Upper lobe of right lung (tissue), 1 donor: ENCODE measurements at regions not wholly inside any gene's neighbourhood (a gene's known extent, or its start where the extent isn't known, plus 50 kb on each side); places are given as distances from the start of the nearest gene placed in this dataset.

ENCODE experiments used
- ATAC-seq: fragments of 200-7000 bp; cut with Tn5 transposase; one replicate; pipeline ENCODE4 v1.9.1; 2020; ENCODE audit warnings: mild to moderate bottlenecking, moderate library complexity
- DNase-seq: peaks from one replicate; pipeline ENCODE4 v3.0.0-alpha.2; 2020
- H3K27ac ChIP-seq: fragments of 200-600 bp; one replicate; pipeline ENCODE4 v1.8.0; 2022
- H3K27me3 ChIP-seq: fragments of 200-600 bp; one replicate; pipeline ENCODE4 v1.8.0; 2022; ENCODE audit warnings: mild to moderate bottlenecking
- H3K36me3 ChIP-seq: fragments of 200-600 bp; one replicate; pipeline ENCODE4 v1.8.0; 2022
- H3K4me1 ChIP-seq: fragments of 200-600 bp; one replicate; pipeline ENCODE4 v1.8.0; 2022
- H3K4me3 ChIP-seq: fragments of 200-600 bp; one replicate; pipeline ENCODE4 v1.8.0; 2022; ENCODE audit warnings: mild to moderate bottlenecking
- H3K9me3 ChIP-seq: fragments of 200-600 bp; one replicate; pipeline ENCODE4 v1.8.0; 2022
- CTCF ChIP-seq: fragments of 200-600 bp; IDR thresholded peaks from one replicate; pipeline ENCODE4 v1.8.0; 2022; ENCODE audit warnings: antibody characterized with exemption
- intact Hi-C: fragments of 100-400 bp; cut with DNase I; formaldehyde crosslinking; loops from one replicate; pipeline ENCODE4 v1.11.0; 2022
- donor health status: DM: no; HTN: yes; CAD: no; lungs with severe emphysema.

GRCh38 chr3:72447059-72447946, 400.9 kb downstream of the SHQ1 start:
- H3K27me3 ChIP-seq: no peaks in the 10 kb centered on the region
- H3K36me3 ChIP-seq: no peaks in the 10 kb centered on the region
- H3K9me3 ChIP-seq: no peaks in the 10 kb centered on the region
- ATAC-seq: peak; percentile 98
- peak; percentile 96 for DNase-seq
- peak overlapping the region; percentile 79 for H3K4me3 ChIP-seq
- intact Hi-C loops: no loop called here
- peak; percentile 9 for TF ChIP-seq CTCF
- H3K27ac ChIP-seq: peak overlapping the region; percentile 90
- peaks cover 18% of the 10 kb centered on the region for H3K4me1 ChIP-seq

- Histone ChIP-seq H3K4me3 (peak within 1 kb of the TSS; percentile 79), H3K36me3 (no peaks in the 10 kb centered on the region), H3K9me3 (no peaks in the 10 kb centered on the region), H3K27ac (peak within 1 kb of the TSS; percentile 90), H3K27me3 (no peaks in the 10 kb centered on the region), H3K4me1 (peaks cover 25% of the 10 kb centered on the region)
- intact Hi-C loops: no loop called here
- DNase-seq (no peak), ATAC-seq (peak; percentile 73)
- no peak for TF ChIP-seq CTCF
These were observed 401.8 kb downstream of the SHQ1 start, which contains the start of gene RYBP for GRCh38 chr3:72446218-72447058. Gene RYBP (minus strand): TSS chr3:72446621.

GRCh38 chr3:72445827-72446217, 402.4 kb downstream of the SHQ1 start:
- no peak for TF ChIP-seq CTCF
- Histone ChIP-seq H3K9me3 (no peaks in the 10 kb centered on the region), H3K27me3 (no peaks in the 10 kb centered on the region), H3K27ac (peak overlapping the region; percentile 90), H3K4me3 (peak overlapping the region; percentile 79), H3K4me1 (peaks cover 31% of the 10 kb centered on the region), H3K36me3 (no peaks in the 10 kb centered on the region)
- intact Hi-C loops: no loop called here
- ATAC-seq (no peak), DNase-seq (no peak)

- ATAC-seq (no peak), DNase-seq (no peak)
- Histone ChIP-seq H3K4me1 (peaks cover 39% of the 10 kb centered on the region), H3K27ac (no peak overlapping the region), H3K9me3 (no peaks in the 10 kb centered on the region), H3K27me3 (no peaks in the 10 kb centered on the region), H3K4me3 (peak overlapping the region; percentile 79), H3K36me3 (no peaks in the 10 kb centered on the region)
- intact Hi-C loops: no loop called here
- TF ChIP-seq CTCF: no peak
These were observed 403.5 kb downstream of the SHQ1 start for GRCh38 chr3:72444656-72445223.

- intact Hi-C loops: no loop called here
- no peak overlapping the region for H3K27ac ChIP-seq
- H3K36me3 ChIP-seq: no peaks in the 10 kb centered on the region
- peaks cover 49% of the 10 kb centered on the region for H3K4me1 ChIP-seq
- TF ChIP-seq CTCF: no peak
- no peak overlapping the region for H3K4me3 ChIP-seq
- ATAC-seq (no peak), DNase-seq (no peak)
- H3K27me3 ChIP-seq: no peaks in the 10 kb centered on the region
- no peaks in the 10 kb centered on the region for H3K9me3 ChIP-seq
These were observed 405.5 kb downstream of the SHQ1 start for GRCh38 chr3:72442759-72443158.
